OCI-LY1 (cell line): ENCODE measurements at regions not wholly inside any gene's neighbourhood (a gene's known extent, or its start where the extent isn't known, plus 50 kb on each side); places are given as distances from the start of the nearest gene placed in this dataset.

ENCODE experiments used
- H2AFZ ChIP-seq: fragments of 200-600 bp; sonication (generic), shearing (Covaris generic); 2 replicates; pipeline ENCODE4 v1.6.0; 2014; ENCODE audit warnings: antibody characterized with exemption, mild to moderate bottlenecking, low read length
- H3F3A ChIP-seq: fragments of 200-600 bp; sonication (generic), shearing (Covaris generic); 2 replicates; pipeline ENCODE4 v1.6.0; 2014; ENCODE audit warnings: mild to moderate bottlenecking, antibody characterized with exemption, low read length, moderate library complexity; ENCODE audit not compliant: insufficient read depth
- H3K27ac ChIP-seq: fragments of 200-600 bp; sonication (generic); 2 replicates; pipeline ENCODE4 v1.5.1; 2014; ENCODE audit warnings: low read length, mixed run types, mild to moderate bottlenecking, low read depth; ENCODE audit not compliant: poor library complexity, severe bottlenecking
- H3K27me3 ChIP-seq: fragments of 200-600 bp; sonication (generic); 2 replicates; pipeline ENCODE4 v1.6.0; 2014; ENCODE audit warnings: antibody characterized with exemption, mild to moderate bottlenecking, low read length, moderate library complexity; ENCODE audit not compliant: insufficient read depth
- H3K36me3 ChIP-seq: fragments of 200-600 bp; sonication (generic); 2 replicates; pipeline ENCODE4 v1.6.1; 2014; ENCODE audit warnings: mild to moderate bottlenecking, antibody characterized with exemption, low read length, moderate library complexity, mixed read lengths; ENCODE audit not compliant: insufficient read depth
- H3K4me1 ChIP-seq: fragments of 200-600 bp; sonication (generic); 2 replicates; pipeline ENCODE4 v1.5.1; 2014; ENCODE audit warnings: mild to moderate bottlenecking, low read length, moderate library complexity; ENCODE audit not compliant: insufficient read depth, severe bottlenecking
- H3K4me2 ChIP-seq: fragments of 200-600 bp; sonication (generic), shearing (Covaris generic); 2 replicates; pipeline ENCODE4 v1.6.1; 2014; ENCODE audit warnings: low read length
- H3K4me3 ChIP-seq: fragments of 200-600 bp; sonication (generic); 2 replicates; pipeline ENCODE4 v1.5.1; 2014; ENCODE audit warnings: low read length, low read depth, mild to moderate bottlenecking, mixed read lengths; ENCODE audit not compliant: poor library complexity, severe bottlenecking
- H3K79me2 ChIP-seq: fragments of 200-600 bp; shearing (Covaris generic); 2 replicates; pipeline ENCODE4 v1.6.1; 2016; ENCODE audit warnings: mixed run types, low read length, mixed read lengths; ENCODE audit not compliant: insufficient read depth
- H3K9ac ChIP-seq: fragments of 200-600 bp; sonication (generic), shearing (Covaris generic); 2 replicates; pipeline ENCODE4 v1.6.1; 2014; ENCODE audit warnings: mild to moderate bottlenecking, low read length, mixed read lengths
- H3K9me2 ChIP-seq: fragments of 200-600 bp; sonication (generic), shearing (Covaris generic); 2 replicates; pipeline ENCODE4 v1.6.1; 2014; ENCODE audit warnings: low read depth, mild to moderate bottlenecking, low read length, mixed read lengths
- H3K9me3 ChIP-seq: fragments of 200-600 bp; shearing (Covaris generic); 2 replicates; pipeline ENCODE4 v1.6.1; 2014; ENCODE audit warnings: low read length, mixed read lengths
- H4K20me1 ChIP-seq: fragments of 200-600 bp; sonication (generic), shearing (Covaris generic); 2 replicates; pipeline ENCODE4 v1.6.0; 2016; ENCODE audit warnings: mild to moderate bottlenecking, low read length; ENCODE audit not compliant: insufficient read depth
- EZH2 ChIP-seq: fragments of 200-600 bp; sonication (generic), shearing (Covaris generic); IDR thresholded peaks from 2 replicates; pipeline ENCODE4 v1.8.0; 2017; ENCODE audit warnings: borderline replicate concordance, mixed run types, mild to moderate bottlenecking, antibody characterized with exemption, low read length, moderate library complexity, mixed read lengths
- TF ChIP-seq, protein P1 (sequence below): fragments of 200-600 bp; sonication (generic), shearing (Covaris generic); IDR thresholded peaks from 2 replicates; pipeline ENCODE4 v1.5.1; 2017; ENCODE audit warnings: mild to moderate bottlenecking, antibody characterized with exemption, low read length, moderate library complexity, mixed read lengths

GRCh38 chr3:65195211-65196006 is 507.6 kb upstream of the ADAMTS9 start:
- no peaks in the 10 kb centered on the region for H3K9me3 ChIP-seq
- H3F3A ChIP-seq: no peaks in the 10 kb centered on the region
- no peak overlapping the region for H3K9ac ChIP-seq
- no peaks in the 10 kb centered on the region for H3K9me2 ChIP-seq
- no peaks in the 10 kb centered on the region for H3K79me2 ChIP-seq
- H4K20me1 ChIP-seq: no peaks in the 10 kb centered on the region
- H3K36me3 ChIP-seq: no peaks in the 10 kb centered on the region
- no peak overlapping the region for H2AFZ ChIP-seq
- H3K27ac ChIP-seq: no peak overlapping the region
- TF ChIP-seq, protein P1, sequence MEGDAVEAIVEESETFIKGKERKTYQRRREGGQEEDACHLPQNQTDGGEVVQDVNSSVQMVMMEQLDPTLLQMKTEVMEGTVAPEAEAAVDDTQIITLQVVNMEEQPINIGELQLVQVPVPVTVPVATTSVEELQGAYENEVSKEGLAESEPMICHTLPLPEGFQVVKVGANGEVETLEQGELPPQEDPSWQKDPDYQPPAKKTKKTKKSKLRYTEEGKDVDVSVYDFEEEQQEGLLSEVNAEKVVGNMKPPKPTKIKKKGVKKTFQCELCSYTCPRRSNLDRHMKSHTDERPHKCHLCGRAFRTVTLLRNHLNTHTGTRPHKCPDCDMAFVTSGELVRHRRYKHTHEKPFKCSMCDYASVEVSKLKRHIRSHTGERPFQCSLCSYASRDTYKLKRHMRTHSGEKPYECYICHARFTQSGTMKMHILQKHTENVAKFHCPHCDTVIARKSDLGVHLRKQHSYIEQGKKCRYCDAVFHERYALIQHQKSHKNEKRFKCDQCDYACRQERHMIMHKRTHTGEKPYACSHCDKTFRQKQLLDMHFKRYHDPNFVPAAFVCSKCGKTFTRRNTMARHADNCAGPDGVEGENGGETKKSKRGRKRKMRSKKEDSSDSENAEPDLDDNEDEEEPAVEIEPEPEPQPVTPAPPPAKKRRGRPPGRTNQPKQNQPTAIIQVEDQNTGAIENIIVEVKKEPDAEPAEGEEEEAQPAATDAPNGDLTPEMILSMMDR: no peak
- TF ChIP-seq EZH2: no peak
- H3K27me3 ChIP-seq: no peaks in the 10 kb centered on the region
- no peak overlapping the region for H3K4me3 ChIP-seq
- no peak overlapping the region for H3K4me2 ChIP-seq
- no peaks in the 10 kb centered on the region for H3K4me1 ChIP-seq

- H3K4me3 ChIP-seq: no peak overlapping the region
- no peaks in the 10 kb centered on the region for H4K20me1 ChIP-seq
- no peak overlapping the region for H2AFZ ChIP-seq
- H3K9me2 ChIP-seq: no peaks in the 10 kb centered on the region
- no peaks in the 10 kb centered on the region for H3K36me3 ChIP-seq
- no peaks in the 10 kb centered on the region for H3K4me1 ChIP-seq
- TF ChIP-seq EZH2: no peak
- TF ChIP-seq, protein P1: no peak
- H3K27me3 ChIP-seq: no peaks in the 10 kb centered on the region
- no peaks in the 10 kb centered on the region for H3K79me2 ChIP-seq
- H3K27ac ChIP-seq: no peak overlapping the region
- H3K4me2 ChIP-seq: no peak overlapping the region
- H3K9me3 ChIP-seq: no peaks in the 10 kb centered on the region
- no peak overlapping the region for H3K9ac ChIP-seq
- H3F3A ChIP-seq: no peaks in the 10 kb centered on the region
Measured at GRCh38 chr3:65194744-65195143, 506.9 kb upstream of the ADAMTS9 start.

GRCh38 chr3:65194047-65194714 is 506.4 kb upstream of the ADAMTS9 start:
- no peak overlapping the region for H2AFZ ChIP-seq
- no peak overlapping the region for H3K4me3 ChIP-seq
- no peaks in the 10 kb centered on the region for H3K36me3 ChIP-seq
- no peak overlapping the region for H3K4me2 ChIP-seq
- H3K9me3 ChIP-seq: no peaks in the 10 kb centered on the region
- TF ChIP-seq, protein P1: no peak
- no peak for TF ChIP-seq EZH2
- no peaks in the 10 kb centered on the region for H3K27me3 ChIP-seq
- no peak overlapping the region for H3K27ac ChIP-seq
- H3K9ac ChIP-seq: no peak overlapping the region
- no peaks in the 10 kb centered on the region for H3K9me2 ChIP-seq
- no peaks in the 10 kb centered on the region for H3K4me1 ChIP-seq
- no peaks in the 10 kb centered on the region for H3F3A ChIP-seq
- H3K79me2 ChIP-seq: no peaks in the 10 kb centered on the region
- H4K20me1 ChIP-seq: no peaks in the 10 kb centered on the region
